GM19397 (cell line): ENCODE measurements at regions not wholly inside any gene's neighbourhood (a gene's known extent, or its start where the extent isn't known, plus 50 kb on each side); places are given as distances from the start of the nearest gene placed in this dataset.

Experiments used
- ATAC-seq: cut with Tn5 transposase; IDR thresholded peaks from one replicate; pipeline ENCODE4 v1.9.1; 2021; ENCODE audit warnings: mild to moderate bottlenecking, moderate library complexity; ENCODE audit not compliant: unreplicated experiment

- no peak for ATAC-seq
These were observed 53.4 kb downstream of the RPLP1 start for GRCh38 chr15:69505956-69506556.

- no peak for ATAC-seq
These were observed 56.0 kb downstream of the RPLP1 start for GRCh38 chr15:69508659-69509058.

- no peak for ATAC-seq
These were observed 56.5 kb downstream of the RPLP1 start for GRCh38 chr15:69509131-69509530.

GRCh38 chr15:69510556-69510955 lies 57.9 kb downstream of the RPLP1 start:
- ATAC-seq = no peak

- ATAC-seq = no peak
These were observed 58.4 kb downstream of the RPLP1 start for GRCh38 chr15:69511015-69511414.

GRCh38 chr15:69511716-69512340 lies 59.2 kb downstream of the RPLP1 start:
- no peak for ATAC-seq

- ATAC-seq = no peak
These were observed 60.9 kb downstream of the RPLP1 start for GRCh38 chr15:69513450-69513960.

- no peak for ATAC-seq
These were observed 61.4 kb downstream of the RPLP1 start for GRCh38 chr15:69513986-69514385.

GRCh38 chr15:69515508-69515907 lies 62.9 kb downstream of the RPLP1 start:
- no peak for ATAC-seq

- ATAC-seq = no peak
These were observed 63.3 kb downstream of the RPLP1 start for GRCh38 chr15:69515926-69516325.

- ATAC-seq = no peak
These were observed 64.4 kb downstream of the RPLP1 start for GRCh38 chr15:69517052-69517451.

- no peak for ATAC-seq
These were observed 66.2 kb downstream of the RPLP1 start for GRCh38 chr15:69518806-69519205.

GRCh38 chr15:69520067-69520466 lies 67.4 kb downstream of the RPLP1 start:
- no peak for ATAC-seq

- no peak for ATAC-seq
These were observed 69.7 kb downstream of the RPLP1 start for GRCh38 chr15:69522361-69522760.

- ATAC-seq = no peak
These were observed 70.7 kb downstream of the RPLP1 start for GRCh38 chr15:69523010-69524001.

- no peak for ATAC-seq
These were observed 71.7 kb downstream of the RPLP1 start for GRCh38 chr15:69524296-69524695.

GRCh38 chr15:69524814-69525213 lies 72.2 kb downstream of the RPLP1 start:
- no peak for ATAC-seq

- no peak for ATAC-seq
These were observed 72.9 kb downstream of the RPLP1 start for GRCh38 chr15:69525543-69525942.

GRCh38 chr15:69526081-69527061 lies 73.8 kb downstream of the RPLP1 start:
- ATAC-seq = no peak

GRCh38 chr15:69529141-69529540 lies 76.5 kb downstream of the RPLP1 start:
- ATAC-seq = no peak
